ENCODE measurements at regions not wholly inside any gene's neighbourhood (a gene's known extent, or its start where the extent isn't known, plus 50 kb on each side); places are given as distances from the start of the nearest gene placed in this dataset.

GRCh38 chr6:166240889-166241288 lies 67.3 kb downstream of the PRR18 start:
- POLR2A ChIA-PET, result no interaction called here
- no peaks in the 10 kb centered on the region for H3K4me1 ChIP-seq (ENCODE audit: control insufficient read depth, insufficient read depth, low read length)
- CTCF ChIA-PET, result no interaction called here
- TF ChIP-seq YY1 (tag by site-specific recombination; IDR thresholded peaks at IDR 0.05) (no peak), REST (tag by site-specific recombination; IDR thresholded peaks at IDR 0.05) (no peak)
- H3K36me3 ChIP-seq (ENCODE audit: control insufficient read depth in 2 of 2, insufficient read depth in 1 of 2, low read length in 2 of 2), result no peaks in the 10 kb centered on the region
- H3K27ac ChIP-seq (ENCODE audit: extremely low read depth, low read depth, low read length), result no peak overlapping the region
- H3K4me3 ChIP-seq (ENCODE audit: low read depth, low read length), result no peak overlapping the region
- H3K9me3 ChIP-seq (ENCODE audit: control insufficient read depth, insufficient read depth, low read depth, low read length), result no peaks in the 10 kb centered on the region

GRCh38 chr6:166237617-166238016 lies 70.0 kb upstream of the TBXT start:
- Histone ChIP-seq H3K36me3 (ENCODE audit: control insufficient read depth in 2 of 2, insufficient read depth in 1 of 2, low read length in 2 of 2) (no peaks in the 10 kb centered on the region), H3K4me1 (ENCODE audit: control insufficient read depth, insufficient read depth, low read length) (no peaks in the 10 kb centered on the region), H3K4me3 (ENCODE audit: low read depth, low read length) (no peak overlapping the region), H3K27ac (ENCODE audit: extremely low read depth, low read depth, low read length) (no peak overlapping the region), H3K9me3 (ENCODE audit: control insufficient read depth, insufficient read depth, low read depth, low read length) (no peaks in the 10 kb centered on the region)
- POLR2A ChIA-PET, result no interaction called here
- CTCF ChIA-PET, result interaction anchor here (0.6 to 1.6 kb wide), 4 partner anchors 13 to 144 kb away, joined by 3 to 5 read pairs (median 4); no protein-coding TSS in a partner anchor
- TF ChIP-seq PRDM1 (tag by site-specific recombination; IDR thresholded peaks at IDR 0.05) (no peak), KLF9 (tag by site-specific recombination; IDR thresholded peaks at IDR 0.05; ENCODE audit: low read depth) (no peak), RBAK (tag by site-specific recombination; IDR thresholded peaks at IDR 0.05) (no peak), ZFP69B (tag by site-specific recombination; IDR thresholded peaks at IDR 0.05) (no peak), ZNF639 (tag by site-specific recombination; IDR thresholded peaks at IDR 0.05) (no peak), ZNF433 (tag by site-specific recombination; IDR thresholded peaks at IDR 0.05; ENCODE audit: low read depth) (no peak), ZSCAN5A (tag by site-specific recombination; IDR thresholded peaks at IDR 0.05) (no peak), ZNF366 (tag by site-specific recombination; conservative IDR thresholded peaks at IDR 0.05) (no peak)

GRCh38 chr6:166236596-166236995 lies 68.9 kb upstream of the TBXT start:
- H3K4me3 ChIP-seq (ENCODE audit: low read depth, low read length), result no peak overlapping the region
- H3K36me3 ChIP-seq (ENCODE audit: control insufficient read depth in 2 of 2, insufficient read depth in 1 of 2, low read length in 2 of 2), result no peaks in the 10 kb centered on the region
- no peaks in the 10 kb centered on the region for H3K9me3 ChIP-seq (ENCODE audit: control insufficient read depth, insufficient read depth, low read depth, low read length)
- no peak overlapping the region for H3K27ac ChIP-seq (ENCODE audit: extremely low read depth, low read depth, low read length)
- ChIA-PET POLR2A (no interaction called here), CTCF (interaction anchor here (0.8 kb wide), 1 partner anchor 142 kb away, joined by 3 read pairs; no protein-coding TSS in a partner anchor)
- no peaks in the 10 kb centered on the region for H3K4me1 ChIP-seq (ENCODE audit: control insufficient read depth, insufficient read depth, low read length)
- no peak for TF ChIP-seq ZSCAN4 (tag by site-specific recombination; IDR thresholded peaks at IDR 0.05)
- no peak for TF ChIP-seq ZNF302 (tag by site-specific recombination; IDR thresholded peaks at IDR 0.05; ENCODE audit: low read depth)
- TF ChIP-seq ZNF596 (tag by site-specific recombination; IDR thresholded peaks at IDR 0.05), result no peak
- TF ChIP-seq ZNF501 (tag by site-specific recombination; IDR thresholded peaks at IDR 0.05), result no peak
- no peak for TF ChIP-seq KLF1 (tag by site-specific recombination; IDR thresholded peaks at IDR 0.05)
- TF ChIP-seq PRDM4 (tag by site-specific recombination; IDR thresholded peaks at IDR 0.05), result no peak
- TF ChIP-seq ZNF16 (tag by site-specific recombination; IDR thresholded peaks at IDR 0.05; ENCODE audit: low read depth), result no peak
- TF ChIP-seq ZNF354C (tag by site-specific recombination; IDR thresholded peaks at IDR 0.05; ENCODE audit: borderline replicate concordance, low read depth), result no peak
- no peak for TF ChIP-seq HOXC10 (CRISPR knock-in tag; IDR thresholded peaks at IDR 0.05)
- TF ChIP-seq ZNF560 (tag by site-specific recombination; IDR thresholded peaks at IDR 0.05; ENCODE audit: borderline replicate concordance), result no peak
- no peak for TF ChIP-seq ZNF529 (tag by site-specific recombination; IDR thresholded peaks at IDR 0.05; ENCODE audit: insufficient replicate concordance)
- no peak for TF ChIP-seq ZNF155 (tag by site-specific recombination; IDR thresholded peaks at IDR 0.05)
- no peak for TF ChIP-seq BCL11B (tag by site-specific recombination; IDR thresholded peaks at IDR 0.05; ENCODE audit: low read depth)
